SK-N-SH (cell line): ENCODE measurements at regions not wholly inside any gene's neighbourhood (a gene's known extent, or its start where the extent isn't known, plus 50 kb on each side); places are given as distances from the start of the nearest gene placed in this dataset.

Experiments
- CTCF ChIA-PET: fragments of 300-600, 350-600 bp; formaldehyde crosslinking; extraction: SDS; loops from one replicate; lab custom pipeline; 2021; lab: Yijun Ruan, JAX
- POLR2A ChIA-PET: fragments of 350-600 bp; sonication (Branson Sonifier 250); formaldehyde crosslinking; extraction: SDS; loops from one replicate; lab custom pipeline; 2020; ENCODE audit warnings: antibody characterized with exemption, inconsistent platforms; lab: Yijun Ruan, JAX
- DNase-seq: peaks from one replicate; pipeline ENCODE4 v3.0.0; 2012
- H2AFZ ChIP-seq: fragments of 200-600 bp; sonication (generic); 2 replicates; pipeline ENCODE4 v1.8.1; 2016; ENCODE audit warnings: antibody characterized with exemption, mild to moderate bottlenecking, low read depth
- H3F3A ChIP-seq: fragments of 200-600 bp; sonication (generic); replicated peaks from 2 replicates; pipeline ENCODE3; 2016; ENCODE audit warnings: antibody characterized with exemption, mild to moderate bottlenecking; ENCODE audit not compliant: insufficient read depth
- H3K27ac ChIP-seq, 2 experiments: fragments of 200-500 bp in 1 of 2; fragments of 200-600 bp in 1 of 2; sonication (Bioruptor generic) in 1 of 2; sonication (generic), shearing (Covaris generic) in 1 of 2; 2 replicates each; pipeline versions ENCODE4 v1.5.1 to v1.6.1; 2014 to 2016; ENCODE audit warnings: low read depth in 2 of 2, inconsistent platforms in 1 of 2, low read length in 1 of 2, mild to moderate bottlenecking in 1 of 2, mixed read lengths in 1 of 2
- H3K27me3 ChIP-seq: fragments of 200-600 bp; sonication (generic), shearing (Covaris generic); 2 replicates; pipeline ENCODE4 v1.6.1; 2016; ENCODE audit warnings: mixed run types; ENCODE audit not compliant: insufficient read depth
- H3K36me3 ChIP-seq, 2 experiments: fragments of 200-500 bp in 1 of 2; fragments of 200-600 bp in 1 of 2; sonication (Bioruptor generic) in 1 of 2; sonication (generic) in 1 of 2; replicated peaks in 1 of 2; 2 replicates each; pipeline versions ENCODE3 to v1.5.1; 2014 to 2016; ENCODE audit warnings: low read length in 1 of 2, mild to moderate bottlenecking in 1 of 2; ENCODE audit not compliant: insufficient read depth in 2 of 2, control insufficient read depth in 1 of 2
- H3K4me1 ChIP-seq, 2 experiments: fragments of 200-500 bp in 1 of 2; fragments of 200-600 bp in 1 of 2; sonication (Bioruptor generic) in 1 of 2; sonication (generic), shearing (Covaris generic) in 1 of 2; 2 replicates each; pipeline versions ENCODE4 v1.5.1 to v1.6.1; 2014 to 2016; ENCODE audit warnings: low read depth in 1 of 2, low read length in 1 of 2, mixed run types in 1 of 2; ENCODE audit not compliant: insufficient read depth in 2 of 2, control insufficient read depth in 1 of 2
- H3K4me2 ChIP-seq: fragments of 200-600 bp; sonication (generic), shearing (Covaris generic); 2 replicates; pipeline ENCODE4 v1.6.1; 2017; ENCODE audit warnings: mixed run types
- H3K4me3 ChIP-seq, 2 experiments: fragments of 200-500 bp in 1 of 2; fragments of 200-600 bp in 1 of 2; sonication (Bioruptor generic) in 1 of 2; sonication (generic), shearing (Covaris generic) in 1 of 2; 2 replicates each; pipeline versions ENCODE4 v1.5.1 to v1.8.1; 2014 to 2016; ENCODE audit warnings: low read depth in 2 of 2, inconsistent platforms in 1 of 2, low read length in 1 of 2, mild to moderate bottlenecking in 1 of 2, mixed read lengths in 1 of 2, moderate library complexity in 1 of 2
- H3K79me2 ChIP-seq: fragments of 200-600 bp; sonication (generic); 2 replicates; pipeline ENCODE4 v1.8.1; 2017; ENCODE audit warnings: mild to moderate bottlenecking; ENCODE audit not compliant: insufficient read depth
- H3K9ac ChIP-seq: fragments of 200-600 bp; sonication (generic); 2 replicates; pipeline ENCODE4 v1.6.1; 2017; ENCODE audit warnings: mixed run types
- H3K9me2 ChIP-seq: fragments of 200-600 bp; sonication (generic); 2 replicates; pipeline ENCODE4 v1.6.1; 2017; ENCODE audit warnings: mixed run types
- H3K9me3 ChIP-seq: fragments of 200-600 bp; sonication (generic); 2 replicates; pipeline ENCODE4 v1.6.1; 2017; ENCODE audit warnings: mixed run types, mild to moderate bottlenecking, moderate library complexity
- H4K20me1 ChIP-seq: fragments of 200-600 bp; sonication (generic); 2 replicates; pipeline ENCODE4 v1.6.1; 2017; ENCODE audit warnings: mild to moderate bottlenecking, mixed run types; ENCODE audit not compliant: insufficient read depth
- EZH2phosphoT487 ChIP-seq: fragments of 200-600 bp; sonication (generic); IDR thresholded peaks from 2 replicates; pipeline ENCODE4 v1.6.1; 2017; ENCODE audit warnings: low read depth, mixed run types, mild to moderate bottlenecking, antibody characterized with exemption, moderate library complexity, borderline replicate concordance
- GATA2 ChIP-seq: sonication (generic); formaldehyde crosslinking; IDR thresholded peaks from 2 replicates; pipeline ENCODE4 v1.5.0; 2020; ENCODE audit warnings: mild to moderate bottlenecking, missing genetic modification reagents
- MEF2A ChIP-seq: IDR thresholded peaks from 2 replicates; pipeline ENCODE4 v1.4.0; 2012; ENCODE audit warnings: low read depth, borderline replicate concordance
- RFX5 ChIP-seq: IDR thresholded peaks from 2 replicates; pipeline ENCODE4 v1.6.1; 2012; ENCODE audit warnings: mild to moderate bottlenecking, improper control_type of control experiment, low read length
- SMC3 ChIP-seq: IDR thresholded peaks from 2 replicates; pipeline ENCODE4 v1.6.1; 2012; ENCODE audit warnings: low read depth, low read length, improper control_type of control experiment
- WGBS: methylation state at CpG from one replicate; pipeline ENCODE4 v1.1.6; 2017; ENCODE audit warnings: low lambda C conversion rate; 5-methylcytosine and 5-hydroxymethylcytosine counted together
- TF ChIP-seq, protein P1 (sequence below): IDR thresholded peaks from 2 replicates; pipeline ENCODE4 v1.6.1; 2012; ENCODE audit warnings: mild to moderate bottlenecking, low read depth, low read length, moderate library complexity
- TF ChIP-seq, protein P2 (sequence below): fragments of 150-350 bp; IDR thresholded peaks from 2 replicates; pipeline ENCODE4 v1.6.1; 2017; ENCODE audit warnings: antibody characterized with exemption, low read length, low read depth, borderline replicate concordance
- TF ChIP-seq, protein P3 (sequence below): IDR thresholded peaks from 2 replicates; pipeline ENCODE4 v1.4.0; 2012; ENCODE audit warnings: low read depth, borderline replicate concordance
- TF ChIP-seq, protein P4 (sequence below): IDR thresholded peaks from 2 replicates; pipeline ENCODE4 v1.4.0; 2012; ENCODE audit warnings: low read depth, borderline replicate concordance

DNA sequence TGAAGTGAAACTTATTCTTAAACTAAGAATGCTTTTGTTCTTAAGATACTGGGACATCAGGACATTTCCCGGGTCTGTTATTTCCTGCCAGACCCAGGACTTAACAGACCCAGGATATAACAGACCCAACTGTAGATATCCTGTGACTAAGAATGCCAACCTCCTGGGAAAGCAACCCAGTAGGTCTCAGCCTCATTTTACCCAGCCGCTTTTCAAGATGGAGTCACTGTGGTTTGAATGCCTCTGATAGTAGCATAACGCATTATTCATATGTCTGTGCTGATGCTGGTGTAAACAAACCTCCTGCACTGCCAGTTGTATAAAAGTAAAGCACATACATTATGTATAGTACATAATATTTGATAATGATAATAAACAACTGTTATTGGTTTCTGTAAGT is 185.8 kb upstream of the GPRIN3 start:
- Histone ChIP-seq H3K4me1 (no peaks in the 10 kb centered on the region; a peak in 1 of 4 replicates), H3K27me3 (no peaks in the 10 kb centered on the region), H2AFZ (no peak overlapping the region), H3K4me2 (no peak overlapping the region), H3K79me2 (no peaks in the 10 kb centered on the region), H3K9me3 (no peaks in the 10 kb centered on the region), H4K20me1 (no peaks in the 10 kb centered on the region), H3K9ac (no peak overlapping the region), H3K36me3 (no peaks in the 10 kb centered on the region), H3K4me3 (no peak overlapping the region), H3K27ac (no peak overlapping the region), H3F3A (no peaks in the 10 kb centered on the region), H3K9me2 (no peaks in the 10 kb centered on the region)
- DNase-seq: no peak
- TF ChIP-seq SMC3 (no peak), RFX5 (no peak), EZH2phosphoT487 (no peak), MEF2A (no peak), GATA2 (no peak)
- TF ChIP-seq, protein P1, sequence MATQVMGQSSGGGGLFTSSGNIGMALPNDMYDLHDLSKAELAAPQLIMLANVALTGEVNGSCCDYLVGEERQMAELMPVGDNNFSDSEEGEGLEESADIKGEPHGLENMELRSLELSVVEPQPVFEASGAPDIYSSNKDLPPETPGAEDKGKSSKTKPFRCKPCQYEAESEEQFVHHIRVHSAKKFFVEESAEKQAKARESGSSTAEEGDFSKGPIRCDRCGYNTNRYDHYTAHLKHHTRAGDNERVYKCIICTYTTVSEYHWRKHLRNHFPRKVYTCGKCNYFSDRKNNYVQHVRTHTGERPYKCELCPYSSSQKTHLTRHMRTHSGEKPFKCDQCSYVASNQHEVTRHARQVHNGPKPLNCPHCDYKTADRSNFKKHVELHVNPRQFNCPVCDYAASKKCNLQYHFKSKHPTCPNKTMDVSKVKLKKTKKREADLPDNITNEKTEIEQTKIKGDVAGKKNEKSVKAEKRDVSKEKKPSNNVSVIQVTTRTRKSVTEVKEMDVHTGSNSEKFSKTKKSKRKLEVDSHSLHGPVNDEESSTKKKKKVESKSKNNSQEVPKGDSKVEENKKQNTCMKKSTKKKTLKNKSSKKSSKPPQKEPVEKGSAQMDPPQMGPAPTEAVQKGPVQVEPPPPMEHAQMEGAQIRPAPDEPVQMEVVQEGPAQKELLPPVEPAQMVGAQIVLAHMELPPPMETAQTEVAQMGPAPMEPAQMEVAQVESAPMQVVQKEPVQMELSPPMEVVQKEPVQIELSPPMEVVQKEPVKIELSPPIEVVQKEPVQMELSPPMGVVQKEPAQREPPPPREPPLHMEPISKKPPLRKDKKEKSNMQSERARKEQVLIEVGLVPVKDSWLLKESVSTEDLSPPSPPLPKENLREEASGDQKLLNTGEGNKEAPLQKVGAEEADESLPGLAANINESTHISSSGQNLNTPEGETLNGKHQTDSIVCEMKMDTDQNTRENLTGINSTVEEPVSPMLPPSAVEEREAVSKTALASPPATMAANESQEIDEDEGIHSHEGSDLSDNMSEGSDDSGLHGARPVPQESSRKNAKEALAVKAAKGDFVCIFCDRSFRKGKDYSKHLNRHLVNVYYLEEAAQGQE: no peak
- TF ChIP-seq, protein P2, sequence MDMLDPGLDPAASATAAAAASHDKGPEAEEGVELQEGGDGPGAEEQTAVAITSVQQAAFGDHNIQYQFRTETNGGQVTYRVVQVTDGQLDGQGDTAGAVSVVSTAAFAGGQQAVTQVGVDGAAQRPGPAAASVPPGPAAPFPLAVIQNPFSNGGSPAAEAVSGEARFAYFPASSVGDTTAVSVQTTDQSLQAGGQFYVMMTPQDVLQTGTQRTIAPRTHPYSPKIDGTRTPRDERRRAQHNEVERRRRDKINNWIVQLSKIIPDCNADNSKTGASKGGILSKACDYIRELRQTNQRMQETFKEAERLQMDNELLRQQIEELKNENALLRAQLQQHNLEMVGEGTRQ: no peak
- TF ChIP-seq, protein P3, sequence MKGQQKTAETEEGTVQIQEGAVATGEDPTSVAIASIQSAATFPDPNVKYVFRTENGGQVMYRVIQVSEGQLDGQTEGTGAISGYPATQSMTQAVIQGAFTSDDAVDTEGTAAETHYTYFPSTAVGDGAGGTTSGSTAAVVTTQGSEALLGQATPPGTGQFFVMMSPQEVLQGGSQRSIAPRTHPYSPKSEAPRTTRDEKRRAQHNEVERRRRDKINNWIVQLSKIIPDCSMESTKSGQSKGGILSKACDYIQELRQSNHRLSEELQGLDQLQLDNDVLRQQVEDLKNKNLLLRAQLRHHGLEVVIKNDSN: no peak
- TF ChIP-seq, protein P4, sequence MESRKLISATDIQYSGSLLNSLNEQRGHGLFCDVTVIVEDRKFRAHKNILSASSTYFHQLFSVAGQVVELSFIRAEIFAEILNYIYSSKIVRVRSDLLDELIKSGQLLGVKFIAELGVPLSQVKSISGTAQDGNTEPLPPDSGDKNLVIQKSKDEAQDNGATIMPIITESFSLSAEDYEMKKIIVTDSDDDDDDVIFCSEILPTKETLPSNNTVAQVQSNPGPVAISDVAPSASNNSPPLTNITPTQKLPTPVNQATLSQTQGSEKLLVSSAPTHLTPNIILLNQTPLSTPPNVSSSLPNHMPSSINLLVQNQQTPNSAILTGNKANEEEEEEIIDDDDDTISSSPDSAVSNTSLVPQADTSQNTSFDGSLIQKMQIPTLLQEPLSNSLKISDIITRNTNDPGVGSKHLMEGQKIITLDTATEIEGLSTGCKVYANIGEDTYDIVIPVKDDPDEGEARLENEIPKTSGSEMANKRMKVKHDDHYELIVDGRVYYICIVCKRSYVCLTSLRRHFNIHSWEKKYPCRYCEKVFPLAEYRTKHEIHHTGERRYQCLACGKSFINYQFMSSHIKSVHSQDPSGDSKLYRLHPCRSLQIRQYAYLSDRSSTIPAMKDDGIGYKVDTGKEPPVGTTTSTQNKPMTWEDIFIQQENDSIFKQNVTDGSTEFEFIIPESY: no peak
- POLR2A ChIA-PET: no interaction called here
- WGBS: 70% methylated on average over 3 of the region's 3 CpGs
- CTCF ChIA-PET: interaction anchor here (1.2 to 2.0 kb wide), 2 partner anchors 8 to 11 kb away, joined by 3 to 4 read pairs; no protein-coding TSS in a partner anchor
